Stimulated activated memory B cell treated with anti-CD40 and anti-IgM and Interleukin-4, amounts not matched to agents 10 μg/mL and 1 μg/mL and 100 μg/mL, for 72 hours (primary cell): ENCODE measurements at regions not wholly inside any gene's neighbourhood (a gene's known extent, or its start where the extent isn't known, plus 50 kb on each side); places are given as distances from the start of the nearest gene placed in this dataset.

ENCODE experiments used
- ATAC-seq: fragments of 150-1000 bp; cut with Tn5 transposase; 2 replicates; pipeline ENCODE4 v1.10.0; 2021
- H3K27ac Mint-ChIP-seq: one replicate; pipeline ENCODE4 v1.8.0; 2022; ENCODE audit warnings: mild to moderate bottlenecking, mixed read lengths
- H3K27me3 Mint-ChIP-seq: one replicate; pipeline ENCODE4 v1.8.0; 2022; ENCODE audit warnings: mixed read lengths
- H3K36me3 Mint-ChIP-seq: one replicate; pipeline ENCODE4 v1.8.0; 2022; ENCODE audit warnings: mixed read lengths
- H3K4me1 Mint-ChIP-seq: one replicate; pipeline ENCODE4 v1.8.0; 2022; ENCODE audit warnings: mixed read lengths
- H3K4me3 Mint-ChIP-seq: one replicate; pipeline ENCODE4 v1.8.0; 2022; ENCODE audit warnings: mild to moderate bottlenecking, moderate library complexity, mixed read lengths
- H3K9me3 Mint-ChIP-seq: one replicate; pipeline ENCODE4 v1.8.0; 2022; ENCODE audit warnings: mixed read lengths

DNA sequence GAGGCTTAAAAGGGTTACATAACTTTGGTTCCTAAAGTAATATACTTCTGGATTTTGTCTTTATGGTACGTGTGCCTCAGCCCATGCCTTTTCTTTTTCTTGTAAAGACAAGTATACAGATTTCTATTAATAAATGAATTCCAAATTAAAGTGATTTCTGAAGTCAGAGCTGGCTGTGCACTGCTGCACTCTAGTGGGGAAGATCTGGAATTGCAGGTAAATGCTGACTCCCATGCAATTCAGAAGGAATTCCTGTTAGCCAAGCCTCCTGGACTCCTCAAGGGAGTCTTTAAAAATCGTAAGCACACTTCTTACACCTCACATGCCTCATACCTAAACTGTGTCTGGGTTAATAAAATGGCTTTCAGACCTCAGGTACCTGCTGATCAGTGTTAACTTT is 118.4 kb upstream of the SLC7A1 start:
- Mint-ChIP-seq H3K4me1 (no peaks in the 10 kb centered on the region), H3K4me3 (no peak overlapping the region), H3K27me3 (peaks cover 10% of the 10 kb centered on the region), H3K9me3 (no peaks in the 10 kb centered on the region), H3K36me3 (no peaks in the 10 kb centered on the region), H3K27ac (no peak overlapping the region)
- no peak for ATAC-seq

GRCh38 chr13:29711776-29712175 is 116.3 kb upstream of the SLC7A1 start:
- Mint-ChIP-seq H3K9me3 (no peaks in the 10 kb centered on the region), H3K27ac (no peak overlapping the region), H3K36me3 (no peaks in the 10 kb centered on the region), H3K4me3 (no peak overlapping the region), H3K27me3 (no peaks in the 10 kb centered on the region), H3K4me1 (no peaks in the 10 kb centered on the region)
- no peak for ATAC-seq

- Mint-ChIP-seq H3K27me3 (no peaks in the 10 kb centered on the region), H3K36me3 (no peaks in the 10 kb centered on the region), H3K9me3 (no peaks in the 10 kb centered on the region), H3K4me3 (no peak overlapping the region), H3K4me1 (no peaks in the 10 kb centered on the region), H3K27ac (no peak overlapping the region)
- no peak for ATAC-seq
Observed at GRCh38 chr13:29710511-29710910, 115.0 kb upstream of the SLC7A1 start.

GRCh38 chr13:29709407-29710069 is 114.0 kb upstream of the SLC7A1 start:
- no peak overlapping the region for H3K4me3 Mint-ChIP-seq
- no peak for ATAC-seq
- no peaks in the 10 kb centered on the region for H3K36me3 Mint-ChIP-seq

GRCh38 chr13:29707876-29708543 is 112.5 kb upstream of the SLC7A1 start:
- Mint-ChIP-seq H3K27ac (no peak overlapping the region), H3K36me3 (no peaks in the 10 kb centered on the region), H3K27me3 (no peaks in the 10 kb centered on the region), H3K4me3 (no peak overlapping the region), H3K9me3 (peaks cover 3% of the 10 kb centered on the region), H3K4me1 (no peaks in the 10 kb centered on the region)
- ATAC-seq, result peak; percentile 67

More at GRCh38 chr13:29709407-29710069, 114.0 kb upstream of the SLC7A1 start:
- Mint-ChIP-seq H3K4me1 (no peaks in the 10 kb centered on the region), H3K9me3 (no peaks in the 10 kb centered on the region), H3K27me3 (no peaks in the 10 kb centered on the region), H3K27ac (no peak overlapping the region)

- H3K4me3 Mint-ChIP-seq, result no peak overlapping the region
- H3K4me1 Mint-ChIP-seq, result no peaks in the 10 kb centered on the region
- H3K9me3 Mint-ChIP-seq, result peaks cover 3% of the 10 kb centered on the region
- H3K36me3 Mint-ChIP-seq, result no peaks in the 10 kb centered on the region
- H3K27me3 Mint-ChIP-seq, result no peaks in the 10 kb centered on the region
- ATAC-seq, result no peak
- H3K27ac Mint-ChIP-seq, result no peak overlapping the region
Observed at GRCh38 chr13:29706923-29707322, 111.4 kb upstream of the SLC7A1 start.

DNA sequence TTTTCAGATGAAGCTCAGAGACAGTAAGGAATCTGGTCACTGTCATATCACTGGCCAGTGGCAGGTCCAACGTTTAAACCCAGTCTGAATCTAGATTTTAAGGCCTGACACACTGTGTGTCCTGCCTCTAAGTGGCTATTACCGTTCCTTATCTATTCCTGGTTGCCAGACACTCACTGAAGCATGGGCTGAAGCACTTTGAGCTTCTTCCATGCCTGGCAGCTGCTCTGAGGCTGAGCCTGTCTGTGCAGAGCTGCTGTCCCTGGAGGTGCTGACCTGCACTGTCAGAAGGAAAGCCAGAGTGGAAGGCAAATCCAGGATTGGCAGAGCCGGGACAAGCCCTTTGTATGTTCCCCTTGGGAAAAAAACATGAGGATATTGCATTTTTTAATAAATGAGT is 109.2 kb upstream of the SLC7A1 start:
- no peak overlapping the region for H3K27ac Mint-ChIP-seq
- H3K36me3 Mint-ChIP-seq, result no peaks in the 10 kb centered on the region
- ATAC-seq, result no peak
- no peak overlapping the region for H3K4me3 Mint-ChIP-seq
- H3K27me3 Mint-ChIP-seq, result peaks cover 15% of the 10 kb centered on the region
- H3K9me3 Mint-ChIP-seq, result peaks cover 3% of the 10 kb centered on the region
- H3K4me1 Mint-ChIP-seq, result no peaks in the 10 kb centered on the region

DNA sequence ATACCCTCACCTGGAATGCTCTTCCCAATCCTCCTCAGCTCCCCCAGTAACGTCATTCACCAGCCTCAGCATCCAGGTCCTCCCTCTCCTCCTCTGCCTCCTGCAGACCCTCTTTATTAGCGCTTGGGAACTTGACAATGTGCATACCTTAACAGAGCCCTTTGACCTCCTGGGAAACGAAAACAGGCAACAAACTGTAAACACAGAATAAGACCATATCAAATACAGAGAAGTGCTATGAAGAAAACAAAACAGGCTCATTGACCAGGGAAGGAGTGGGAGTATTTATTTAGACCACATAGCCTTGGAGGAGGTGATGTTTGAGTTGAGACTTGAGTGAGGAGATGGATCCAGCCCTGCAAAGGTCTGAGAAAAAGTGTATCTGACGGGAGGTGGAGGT is 107.9 kb upstream of the SLC7A1 start:
- Mint-ChIP-seq H3K27me3 (peaks cover 16% of the 10 kb centered on the region), H3K4me3 (no peak overlapping the region), H3K4me1 (no peaks in the 10 kb centered on the region), H3K9me3 (peaks cover 3% of the 10 kb centered on the region), H3K27ac (no peak overlapping the region), H3K36me3 (no peaks in the 10 kb centered on the region)
- ATAC-seq, result no peak

- no peak overlapping the region for H3K4me3 Mint-ChIP-seq
- no peak overlapping the region for H3K27ac Mint-ChIP-seq
- ATAC-seq, result no peak
- peaks cover 3% of the 10 kb centered on the region for H3K9me3 Mint-ChIP-seq
- no peaks in the 10 kb centered on the region for H3K36me3 Mint-ChIP-seq
- H3K27me3 Mint-ChIP-seq, result peaks cover 16% of the 10 kb centered on the region
- no peaks in the 10 kb centered on the region for H3K4me1 Mint-ChIP-seq
Observed at GRCh38 chr13:29702912-29703351, 107.4 kb upstream of the SLC7A1 start.

DNA sequence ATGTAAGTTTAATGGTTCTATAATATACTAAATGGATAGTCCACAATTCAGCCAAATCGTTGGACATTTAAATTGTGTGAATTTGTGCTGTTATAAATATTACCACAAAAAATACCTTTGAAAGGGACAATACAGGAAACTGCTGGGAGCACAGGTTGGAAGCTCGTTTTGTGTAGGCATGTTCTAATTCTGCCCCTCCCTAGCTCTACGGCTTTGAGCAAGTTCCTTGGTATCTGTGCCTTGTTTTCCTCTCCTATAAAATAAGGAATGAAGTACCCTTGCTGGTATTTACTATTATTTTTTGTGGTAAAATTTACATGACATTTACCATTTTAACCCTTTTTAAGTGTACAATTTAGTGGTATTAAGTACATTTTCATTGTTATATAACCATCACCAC is 102.6 kb upstream of the SLC7A1 start:
- Mint-ChIP-seq H3K9me3 (no peaks in the 10 kb centered on the region), H3K27me3 (peaks cover 24% of the 10 kb centered on the region), H3K36me3 (no peaks in the 10 kb centered on the region), H3K27ac (no peak overlapping the region), H3K4me3 (no peak overlapping the region), H3K4me1 (no peaks in the 10 kb centered on the region)
- ATAC-seq, result no peak

GRCh38 chr13:29696606-29697005 is 101.1 kb upstream of the SLC7A1 start:
- Mint-ChIP-seq H3K27me3 (peaks cover 24% of the 10 kb centered on the region), H3K9me3 (no peaks in the 10 kb centered on the region), H3K27ac (no peak overlapping the region), H3K4me3 (no peak overlapping the region), H3K4me1 (no peaks in the 10 kb centered on the region), H3K36me3 (no peaks in the 10 kb centered on the region)
- ATAC-seq, result no peak

DNA sequence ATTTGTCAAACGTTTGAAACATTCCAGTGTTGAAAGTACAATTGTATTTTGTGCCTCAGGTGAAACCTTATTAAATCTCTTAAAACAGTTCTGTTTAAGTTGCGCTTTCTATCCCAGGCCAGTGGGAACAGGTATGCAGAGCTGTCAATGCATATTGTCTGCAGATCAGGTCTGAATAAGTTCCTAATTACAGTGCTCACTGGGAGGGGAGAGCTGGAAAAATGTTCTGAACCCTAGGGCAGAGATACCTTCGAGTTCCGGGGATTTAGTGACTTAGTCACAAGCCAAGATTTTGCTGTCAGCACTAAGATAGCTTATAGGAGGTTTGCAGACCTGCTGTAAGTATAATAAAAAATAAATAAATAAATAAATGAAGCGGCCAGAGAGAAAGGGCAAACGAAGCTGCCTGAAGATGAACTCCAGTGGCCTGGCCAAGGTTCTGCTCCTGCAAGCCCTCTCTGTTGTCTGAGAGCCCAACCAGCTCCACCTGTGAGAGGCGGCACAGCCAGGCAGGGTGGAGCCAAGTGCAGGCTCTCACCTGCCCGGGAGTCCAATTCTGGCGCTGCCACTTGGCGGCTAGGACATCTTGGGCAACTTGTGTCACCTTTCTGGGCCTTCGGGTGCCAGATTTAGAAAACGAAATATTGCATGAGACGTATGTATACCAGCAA is 97.9 kb upstream of the SLC7A1 start:
- Mint-ChIP-seq H3K36me3 (no peaks in the 10 kb centered on the region), H3K4me1 (no peaks in the 10 kb centered on the region), H3K4me3 (no peak overlapping the region), H3K9me3 (no peaks in the 10 kb centered on the region), H3K27me3 (peaks cover 9% of the 10 kb centered on the region), H3K27ac (no peak overlapping the region)
- ATAC-seq, result no peak

DNA sequence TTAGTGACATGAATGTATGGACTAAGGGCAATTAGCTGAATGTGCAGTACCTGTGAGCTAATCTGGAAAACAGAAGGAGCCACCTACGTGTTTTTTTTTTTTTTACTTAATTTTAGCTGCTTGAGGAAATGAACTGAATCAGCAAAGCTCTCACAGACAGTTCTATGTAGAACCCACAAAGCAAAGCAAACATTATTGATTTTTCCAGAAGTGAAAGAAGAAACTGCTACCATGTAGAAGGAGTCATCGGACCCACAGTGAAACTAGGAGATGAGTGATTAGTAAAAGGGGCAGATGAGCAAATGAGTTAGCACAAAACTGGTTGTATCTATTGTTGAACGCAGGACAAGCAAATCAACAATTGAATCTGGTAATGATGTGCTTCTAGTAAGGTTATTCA is 94.1 kb upstream of the SLC7A1 start:
- peaks cover 14% of the 10 kb centered on the region for H3K27me3 Mint-ChIP-seq
- H3K9me3 Mint-ChIP-seq, result no peaks in the 10 kb centered on the region
- no peak overlapping the region for H3K27ac Mint-ChIP-seq
- no peaks in the 10 kb centered on the region for H3K4me1 Mint-ChIP-seq
- no peaks in the 10 kb centered on the region for H3K36me3 Mint-ChIP-seq
- H3K4me3 Mint-ChIP-seq, result no peak overlapping the region
- no peak for ATAC-seq

DNA sequence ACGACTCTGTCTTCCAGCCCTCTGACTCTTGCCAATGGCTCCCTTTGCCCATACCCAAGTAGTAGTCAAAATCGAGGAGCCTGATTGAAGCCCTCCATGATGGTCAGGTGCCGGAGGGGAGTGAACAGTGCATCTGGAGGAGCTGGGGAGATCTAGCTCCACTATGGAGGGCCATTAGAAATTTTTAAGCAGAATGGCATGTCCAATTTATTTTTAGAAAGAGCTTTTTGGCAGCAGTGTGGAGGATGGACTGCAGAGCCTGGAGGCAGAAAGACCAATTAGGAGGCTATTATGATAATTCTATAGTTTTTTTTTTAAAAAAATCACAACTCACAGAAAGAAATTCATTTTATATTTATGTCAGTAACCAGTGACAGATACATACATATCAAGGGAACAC is 92.7 kb upstream of the SLC7A1 start:
- peaks cover 12% of the 10 kb centered on the region for H3K27me3 Mint-ChIP-seq
- no peak overlapping the region for H3K27ac Mint-ChIP-seq
- no peak overlapping the region for H3K4me3 Mint-ChIP-seq
- no peaks in the 10 kb centered on the region for H3K4me1 Mint-ChIP-seq
- H3K9me3 Mint-ChIP-seq, result peaks cover 2% of the 10 kb centered on the region
- ATAC-seq, result no peak
- H3K36me3 Mint-ChIP-seq, result no peaks in the 10 kb centered on the region

DNA sequence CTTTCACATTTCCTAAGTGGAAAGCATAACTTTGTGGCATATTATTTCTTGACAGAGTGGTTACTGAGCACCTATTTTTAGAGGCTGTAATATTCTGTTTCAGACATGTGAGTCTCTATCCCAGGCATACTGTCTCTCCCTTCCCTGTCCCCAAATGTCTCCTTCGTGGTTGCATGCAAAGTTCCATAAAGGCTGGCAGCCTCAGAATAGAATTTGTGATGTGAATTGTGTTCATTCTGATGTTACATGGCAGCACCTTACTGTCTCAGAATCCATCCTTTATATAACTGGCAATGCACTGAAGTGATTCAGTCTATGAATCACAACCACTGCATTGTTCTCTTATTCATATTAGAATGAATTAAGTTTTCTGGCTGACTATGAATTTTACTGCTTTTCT is 89.0 kb upstream of the SLC7A1 start:
- H3K9me3 Mint-ChIP-seq, result peaks cover 2% of the 10 kb centered on the region
- H3K4me3 Mint-ChIP-seq, result no peak overlapping the region

GRCh38 chr13:29683041-29683440 is 87.6 kb upstream of the SLC7A1 start:
- Mint-ChIP-seq H3K36me3 (no peaks in the 10 kb centered on the region), H3K4me1 (no peaks in the 10 kb centered on the region), H3K4me3 (no peak overlapping the region), H3K27me3 (peaks cover 29% of the 10 kb centered on the region), H3K9me3 (peaks cover 2% of the 10 kb centered on the region), H3K27ac (no peak overlapping the region)
- no peak for ATAC-seq

More for the DNA sequence above, 89.0 kb upstream of the SLC7A1 start:
- H3K27me3 Mint-ChIP-seq, result peaks cover 24% of the 10 kb centered on the region
- no peak for ATAC-seq
- no peaks in the 10 kb centered on the region for H3K36me3 Mint-ChIP-seq
- no peaks in the 10 kb centered on the region for H3K4me1 Mint-ChIP-seq
- no peak overlapping the region for H3K27ac Mint-ChIP-seq
